Activated naive CD8-positive, alpha-beta T cell treated with anti-CD3 and anti-CD28 coated beads, Interleukin-2, amount 10 ng/mL, durations not matched to agents 7 days and 5 days (primary cell): ENCODE measurements at regions not wholly inside any gene's neighbourhood (a gene's known extent, or its start where the extent isn't known, plus 50 kb on each side); places are given as distances from the start of the nearest gene placed in this dataset.

ENCODE experiments used
- ATAC-seq: fragments of 150-1000 bp; cut with Tn5 transposase; one replicate; pipeline ENCODE4 v1.10.0; 2021; ENCODE audit warnings: low read depth, moderate library complexity
- POLR2A ChIA-PET: fragments of 350-600 bp; sonication (Branson Sonifier 250); formaldehyde crosslinking; loops from one replicate; lab custom pipeline; 2021; ENCODE audit warnings: antibody characterized with exemption; lab: Charles Lee
- DNase-seq: peaks from one replicate; pipeline ENCODE4 v3.0.0; 2021
- H3K27ac Mint-ChIP-seq: one replicate; pipeline ENCODE4 v1.8.0; 2022; ENCODE audit warnings: mild to moderate bottlenecking, mixed read lengths
- H3K27me3 Mint-ChIP-seq: one replicate; pipeline ENCODE4 v1.8.0; 2022; ENCODE audit warnings: mild to moderate bottlenecking, moderate library complexity, mixed read lengths
- H3K36me3 Mint-ChIP-seq: one replicate; pipeline ENCODE4 v1.8.0; 2021; ENCODE audit warnings: mild to moderate bottlenecking, mixed read lengths
- H3K4me1 Mint-ChIP-seq: one replicate; pipeline ENCODE4 v1.8.0; 2021; ENCODE audit warnings: mixed read lengths
- H3K4me3 Mint-ChIP-seq: one replicate; pipeline ENCODE4 v1.8.0; 2022; ENCODE audit warnings: mild to moderate bottlenecking, moderate library complexity, mixed read lengths
- H3K9me3 Mint-ChIP-seq: one replicate; pipeline ENCODE4 v1.8.0; 2021; ENCODE audit warnings: mixed read lengths

GRCh38 chr10:121165276-121165675 lies 314.1 kb downstream of the WDR11 start:
- DNase-seq (no peak), ATAC-seq (no peak)
- Mint-ChIP-seq H3K4me3 (no peak overlapping the region), H3K36me3 (no peaks in the 10 kb centered on the region), H3K9me3 (no peaks in the 10 kb centered on the region), H3K27me3 (no peaks in the 10 kb centered on the region), H3K27ac (no peak overlapping the region), H3K4me1 (no peaks in the 10 kb centered on the region)
- POLR2A ChIA-PET, result no interaction called here

- Mint-ChIP-seq H3K27me3 (no peaks in the 10 kb centered on the region), H3K36me3 (no peaks in the 10 kb centered on the region), H3K4me1 (no peaks in the 10 kb centered on the region), H3K4me3 (no peak overlapping the region), H3K9me3 (no peaks in the 10 kb centered on the region), H3K27ac (no peak overlapping the region)
- DNase-seq (no peak), ATAC-seq (no peak)
- POLR2A ChIA-PET, result no interaction called here
These were observed 316.5 kb downstream of the WDR11 start for GRCh38 chr10:121167534-121168243.

- Mint-ChIP-seq H3K4me3 (no peak overlapping the region), H3K4me1 (no peaks in the 10 kb centered on the region), H3K9me3 (no peaks in the 10 kb centered on the region), H3K27me3 (no peaks in the 10 kb centered on the region), H3K27ac (no peak overlapping the region), H3K36me3 (no peaks in the 10 kb centered on the region)
- POLR2A ChIA-PET, result no interaction called here
- no peak for ATAC-seq
- DNase-seq, result no peak
These were observed 317.5 kb downstream of the WDR11 start for GRCh38 chr10:121168545-121169216.

- H3K4me1 Mint-ChIP-seq, result no peaks in the 10 kb centered on the region
- no peak overlapping the region for H3K4me3 Mint-ChIP-seq
- no peak for ATAC-seq
- POLR2A ChIA-PET, result no interaction called here
- DNase-seq, result no peak
- peaks cover under 1% of the 10 kb centered on the region for H3K9me3 Mint-ChIP-seq
- H3K27ac Mint-ChIP-seq, result no peak overlapping the region
- no peaks in the 10 kb centered on the region for H3K36me3 Mint-ChIP-seq
- H3K27me3 Mint-ChIP-seq, result no peaks in the 10 kb centered on the region
These were observed 318.2 kb downstream of the WDR11 start for GRCh38 chr10:121169406-121169805.

GRCh38 chr10:121171825-121172787 lies 320.9 kb downstream of the WDR11 start:
- POLR2A ChIA-PET, result no interaction called here
- no peaks in the 10 kb centered on the region for H3K4me1 Mint-ChIP-seq
- H3K27ac Mint-ChIP-seq, result no peak overlapping the region
- DNase-seq (no peak), ATAC-seq (no peak)
- peaks cover 2% of the 10 kb centered on the region for H3K9me3 Mint-ChIP-seq
- no peaks in the 10 kb centered on the region for H3K27me3 Mint-ChIP-seq
- H3K4me3 Mint-ChIP-seq, result no peak overlapping the region
- no peaks in the 10 kb centered on the region for H3K36me3 Mint-ChIP-seq

GRCh38 chr10:121179006-121179405 lies 327.8 kb downstream of the WDR11 start:
- POLR2A ChIA-PET, result no interaction called here
- ATAC-seq (no peak), DNase-seq (no peak)
- H3K4me3 Mint-ChIP-seq, result no peak overlapping the region
- peaks cover 2% of the 10 kb centered on the region for H3K9me3 Mint-ChIP-seq
- no peaks in the 10 kb centered on the region for H3K4me1 Mint-ChIP-seq
- no peaks in the 10 kb centered on the region for H3K36me3 Mint-ChIP-seq
- no peak overlapping the region for H3K27ac Mint-ChIP-seq
- H3K27me3 Mint-ChIP-seq, result no peaks in the 10 kb centered on the region

GRCh38 chr10:121182219-121182618 lies 331.1 kb downstream of the WDR11 start:
- H3K27me3 Mint-ChIP-seq, result no peaks in the 10 kb centered on the region

GRCh38 chr10:121183236-121183635 lies 332.1 kb downstream of the WDR11 start:
- Mint-ChIP-seq H3K27me3 (no peaks in the 10 kb centered on the region), H3K27ac (no peak overlapping the region), H3K36me3 (no peaks in the 10 kb centered on the region), H3K4me1 (no peaks in the 10 kb centered on the region), H3K4me3 (no peak overlapping the region), H3K9me3 (no peaks in the 10 kb centered on the region)
- POLR2A ChIA-PET, result no interaction called here
- no peak for DNase-seq
- ATAC-seq, result no peak

More at GRCh38 chr10:121182219-121182618, 331.1 kb downstream of the WDR11 start:
- POLR2A ChIA-PET, result no interaction called here
- ATAC-seq (no peak), DNase-seq (no peak)
- Mint-ChIP-seq H3K4me1 (no peaks in the 10 kb centered on the region), H3K36me3 (no peaks in the 10 kb centered on the region), H3K9me3 (no peaks in the 10 kb centered on the region), H3K4me3 (no peak overlapping the region), H3K27ac (no peak overlapping the region)

GRCh38 chr10:121183707-121184106 lies 332.5 kb downstream of the WDR11 start:
- no peak overlapping the region for H3K4me3 Mint-ChIP-seq

GRCh38 chr10:121185816-121186455 lies 334.8 kb downstream of the WDR11 start:
- ATAC-seq, result no peak
- no peak overlapping the region for H3K4me3 Mint-ChIP-seq
- H3K27me3 Mint-ChIP-seq, result no peaks in the 10 kb centered on the region
- no peaks in the 10 kb centered on the region for H3K36me3 Mint-ChIP-seq
- no peak overlapping the region for H3K27ac Mint-ChIP-seq
- POLR2A ChIA-PET, result no interaction called here
- no peak for DNase-seq
- H3K4me1 Mint-ChIP-seq, result no peaks in the 10 kb centered on the region
- H3K9me3 Mint-ChIP-seq, result no peaks in the 10 kb centered on the region

More at GRCh38 chr10:121183707-121184106, 332.5 kb downstream of the WDR11 start:
- no peaks in the 10 kb centered on the region for H3K9me3 Mint-ChIP-seq
- H3K27ac Mint-ChIP-seq, result no peak overlapping the region
- POLR2A ChIA-PET, result no interaction called here
- ATAC-seq, result no peak
- H3K4me1 Mint-ChIP-seq, result no peaks in the 10 kb centered on the region
- no peaks in the 10 kb centered on the region for H3K36me3 Mint-ChIP-seq
- DNase-seq, result no peak
- no peaks in the 10 kb centered on the region for H3K27me3 Mint-ChIP-seq

- H3K4me3 Mint-ChIP-seq, result no peak overlapping the region
- H3K27me3 Mint-ChIP-seq, result no peaks in the 10 kb centered on the region
- no peak overlapping the region for H3K27ac Mint-ChIP-seq
- H3K9me3 Mint-ChIP-seq, result no peaks in the 10 kb centered on the region
- ATAC-seq, result no peak
- DNase-seq, result no peak
- H3K36me3 Mint-ChIP-seq, result no peaks in the 10 kb centered on the region
- POLR2A ChIA-PET, result no interaction called here
- H3K4me1 Mint-ChIP-seq, result no peaks in the 10 kb centered on the region
These were observed 336.2 kb downstream of the WDR11 start for GRCh38 chr10:121187391-121187790.

GRCh38 chr10:121188005-121188404 lies 336.8 kb downstream of the WDR11 start:
- DNase-seq, result no peak
- H3K27me3 Mint-ChIP-seq, result no peaks in the 10 kb centered on the region
- no peak overlapping the region for H3K4me3 Mint-ChIP-seq
- no peaks in the 10 kb centered on the region for H3K4me1 Mint-ChIP-seq
- no peaks in the 10 kb centered on the region for H3K36me3 Mint-ChIP-seq
- no peak for ATAC-seq
- H3K27ac Mint-ChIP-seq, result no peak overlapping the region
- no peaks in the 10 kb centered on the region for H3K9me3 Mint-ChIP-seq
- POLR2A ChIA-PET, result no interaction called here

- ATAC-seq (no peak), DNase-seq (no peak)
- H3K27me3 Mint-ChIP-seq, result no peaks in the 10 kb centered on the region
- no peaks in the 10 kb centered on the region for H3K9me3 Mint-ChIP-seq
- H3K36me3 Mint-ChIP-seq, result no peaks in the 10 kb centered on the region
- no peaks in the 10 kb centered on the region for H3K4me1 Mint-ChIP-seq
- POLR2A ChIA-PET, result no interaction called here
- no peak overlapping the region for H3K27ac Mint-ChIP-seq
- no peak overlapping the region for H3K4me3 Mint-ChIP-seq
These were observed 337.9 kb downstream of the WDR11 start for GRCh38 chr10:121189066-121189465.
